Neural cell (in vitro differentiated cells): ENCODE measurements at regions not wholly inside any gene's neighbourhood (a gene's known extent, or its start where the extent isn't known, plus 50 kb on each side); places are given as distances from the start of the nearest gene placed in this dataset.

Experiments
- H2AFZ ChIP-seq: fragments of 200-600, 300-800 bp; sonication (generic), shearing (Covaris generic); 2 replicates; pipeline ENCODE4 v1.6.0; 2014; ENCODE audit warnings: low read depth, mild to moderate bottlenecking, antibody characterized with exemption, low read length, moderate library complexity
- H3F3A ChIP-seq: fragments of 200-600 bp; shearing (Covaris generic); 2 replicates; pipeline ENCODE4 v1.6.1; 2016; ENCODE audit warnings: mild to moderate bottlenecking, moderate library complexity, mixed read lengths, antibody characterized with exemption, low read length; ENCODE audit not compliant: insufficient read depth, poor library complexity, severe bottlenecking
- H3K27ac ChIP-seq: fragments of 200-600, 300-800 bp; sonication (generic), shearing (Covaris generic); 2 replicates; pipeline ENCODE4 v1.5.1; 2014; ENCODE audit warnings: mild to moderate bottlenecking, low read length, moderate library complexity
- H3K27me3 ChIP-seq: fragments of 300-800, 200-600 bp; sonication (generic), shearing (Covaris generic); 2 replicates; pipeline ENCODE4 v1.6.0; 2014; ENCODE audit warnings: mild to moderate bottlenecking, low read depth, low read length, moderate library complexity; ENCODE audit not compliant: insufficient read depth
- H3K36me3 ChIP-seq: fragments of 300-800, 200-600 bp; sonication (generic), shearing (Covaris generic); 2 replicates; pipeline ENCODE4 v1.5.1; 2014; ENCODE audit warnings: mild to moderate bottlenecking, antibody characterized with exemption, low read length, moderate library complexity; ENCODE audit not compliant: insufficient read depth
- H3K4me2 ChIP-seq: fragments of 300-800, 200-600 bp; sonication (generic), shearing (Covaris generic); 2 replicates; pipeline ENCODE4 v1.6.0; 2014; ENCODE audit warnings: mild to moderate bottlenecking, low read length
- H3K4me3 ChIP-seq: fragments of 300-800, 200-600 bp; sonication (generic), shearing (Covaris generic); 2 replicates; pipeline ENCODE4 v1.5.1; 2014; ENCODE audit warnings: mild to moderate bottlenecking, low read length, moderate library complexity
- H3K79me2 ChIP-seq: fragments of 200-600 bp; shearing (Covaris generic); replicated peaks from 2 replicates; pipeline ENCODE4 v1.6.0; 2014; ENCODE audit warnings: mild to moderate bottlenecking, low read length, moderate library complexity; ENCODE audit not compliant: insufficient read depth
- H3K9ac ChIP-seq: fragments of 300-800, 200-600 bp; sonication (generic), shearing (Covaris generic); 2 replicates; pipeline ENCODE4 v1.6.1; 2016; ENCODE audit warnings: mild to moderate bottlenecking, low read length, mixed read lengths
- H3K9me2 ChIP-seq: fragments of 200-600 bp; shearing (Covaris generic); 2 replicates; pipeline ENCODE4 v1.6.1; 2016; ENCODE audit warnings: mild to moderate bottlenecking, low read length, mixed read lengths; ENCODE audit not compliant: insufficient read depth
- H3K9me3 ChIP-seq: fragments of 200-600, 300-800 bp; sonication (generic), shearing (Covaris generic); 2 replicates; pipeline ENCODE4 v1.6.1; 2016; ENCODE audit warnings: mild to moderate bottlenecking, mixed run types, low read length, moderate library complexity, mixed read lengths
- H4K20me1 ChIP-seq: fragments of 200-600 bp; shearing (Covaris generic); 2 replicates; pipeline ENCODE4 v1.6.1; 2016; ENCODE audit warnings: mild to moderate bottlenecking, mixed run types; ENCODE audit not compliant: insufficient read depth
- EP300 ChIP-seq: fragments of 450-650 bp; conservative IDR thresholded peaks from 2 replicates; pipeline ENCODE4 v1.6.1; 2014; ENCODE audit warnings: antibody characterized with exemption, mild to moderate bottlenecking, moderate library complexity; ENCODE audit not compliant: poor library complexity, severe bottlenecking
- EZH2 ChIP-seq: fragments of 200-600, 300-800 bp; shearing (Covaris generic), sonication (generic); IDR thresholded peaks from 2 replicates; pipeline ENCODE4 v1.6.1; 2014; ENCODE audit warnings: antibody characterized with exemption, low read length, borderline replicate concordance, mild to moderate bottlenecking; ENCODE audit not compliant: insufficient read depth, poor library complexity, severe bottlenecking
- MXI1 ChIP-seq: fragments of 450-650 bp; conservative IDR thresholded peaks from 2 replicates; pipeline ENCODE4 v1.6.1; 2014; ENCODE audit warnings: antibody characterized with exemption, mild to moderate bottlenecking; ENCODE audit not compliant: poor library complexity, severe bottlenecking
- POLR2AphosphoS5 ChIP-seq: IDR thresholded peaks from 2 replicates; pipeline ENCODE4 v1.6.1; 2012
- RAD21 ChIP-seq: fragments of 450-650 bp; conservative IDR thresholded peaks from 2 replicates; pipeline ENCODE4 v1.6.1; 2014; ENCODE audit warnings: antibody characterized with exemption, mild to moderate bottlenecking, moderate library complexity
- REST ChIP-seq: IDR thresholded peaks from 2 replicates; pipeline ENCODE4 v1.6.1; 2012; ENCODE audit warnings: borderline replicate concordance
- SMC3 ChIP-seq: fragments of 450-650 bp; conservative IDR thresholded peaks from 2 replicates; pipeline ENCODE4 v1.6.1; 2014; ENCODE audit warnings: antibody characterized with exemption, mild to moderate bottlenecking, moderate library complexity; ENCODE audit not compliant: poor library complexity
- TAF1 ChIP-seq: IDR thresholded peaks from 2 replicates; pipeline ENCODE4 v1.6.1; 2012; ENCODE audit warnings: low read depth
- TF ChIP-seq, protein P1 (sequence below): fragments of 450-650 bp; IDR thresholded peaks from 2 replicates; pipeline ENCODE4 v1.5.1; 2014; ENCODE audit warnings: antibody characterized with exemption, mild to moderate bottlenecking, moderate library complexity; ENCODE audit not compliant: poor library complexity, severe bottlenecking

GRCh38 chr1:96519851-96520578 is 201.6 kb upstream of the PTBP2 start:
- Histone ChIP-seq H3K9me2 (no peaks in the 10 kb centered on the region), H3F3A (no peaks in the 10 kb centered on the region), H3K9ac (no peak overlapping the region), H3K27me3 (no peaks in the 10 kb centered on the region), H3K9me3 (no peaks in the 10 kb centered on the region), H4K20me1 (no peaks in the 10 kb centered on the region), H3K79me2 (no peaks in the 10 kb centered on the region), H2AFZ (no peak overlapping the region), H3K4me3 (no peak overlapping the region), H3K27ac (no peak overlapping the region), H3K36me3 (no peaks in the 10 kb centered on the region), H3K4me2 (no peak overlapping the region)
- TF ChIP-seq SMC3 (no peak), EP300 (no peak), RAD21 (no peak), REST (no peak), TAF1 (no peak), MXI1 (no peak), EZH2 (no peak), POLR2AphosphoS5 (no peak)
- TF ChIP-seq, protein P1, sequence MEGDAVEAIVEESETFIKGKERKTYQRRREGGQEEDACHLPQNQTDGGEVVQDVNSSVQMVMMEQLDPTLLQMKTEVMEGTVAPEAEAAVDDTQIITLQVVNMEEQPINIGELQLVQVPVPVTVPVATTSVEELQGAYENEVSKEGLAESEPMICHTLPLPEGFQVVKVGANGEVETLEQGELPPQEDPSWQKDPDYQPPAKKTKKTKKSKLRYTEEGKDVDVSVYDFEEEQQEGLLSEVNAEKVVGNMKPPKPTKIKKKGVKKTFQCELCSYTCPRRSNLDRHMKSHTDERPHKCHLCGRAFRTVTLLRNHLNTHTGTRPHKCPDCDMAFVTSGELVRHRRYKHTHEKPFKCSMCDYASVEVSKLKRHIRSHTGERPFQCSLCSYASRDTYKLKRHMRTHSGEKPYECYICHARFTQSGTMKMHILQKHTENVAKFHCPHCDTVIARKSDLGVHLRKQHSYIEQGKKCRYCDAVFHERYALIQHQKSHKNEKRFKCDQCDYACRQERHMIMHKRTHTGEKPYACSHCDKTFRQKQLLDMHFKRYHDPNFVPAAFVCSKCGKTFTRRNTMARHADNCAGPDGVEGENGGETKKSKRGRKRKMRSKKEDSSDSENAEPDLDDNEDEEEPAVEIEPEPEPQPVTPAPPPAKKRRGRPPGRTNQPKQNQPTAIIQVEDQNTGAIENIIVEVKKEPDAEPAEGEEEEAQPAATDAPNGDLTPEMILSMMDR: no peak

DNA sequence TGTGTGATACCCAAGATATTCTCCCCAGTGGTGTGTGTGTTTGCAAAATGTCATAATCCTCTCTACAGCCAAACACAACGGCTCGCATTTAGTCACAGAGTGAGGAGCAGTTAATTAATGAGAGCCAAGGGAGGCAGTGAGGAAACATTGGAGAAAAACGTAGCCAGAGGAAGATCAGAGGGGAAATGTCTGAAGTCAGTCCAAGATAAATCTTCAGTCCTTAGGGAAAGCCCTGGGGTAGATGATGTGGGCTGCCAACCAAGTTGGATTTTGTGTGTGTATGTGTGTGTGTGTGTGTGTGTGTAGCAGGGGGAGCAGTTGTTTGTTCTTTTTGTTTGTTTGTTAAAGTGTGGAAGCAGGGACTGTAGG is 201.0 kb upstream of the PTBP2 start:
- Histone ChIP-seq H3K4me2 (no peak overlapping the region), H3K36me3 (no peaks in the 10 kb centered on the region), H4K20me1 (no peaks in the 10 kb centered on the region), H3K27me3 (no peaks in the 10 kb centered on the region), H2AFZ (no peak overlapping the region), H3K9me2 (no peaks in the 10 kb centered on the region), H3K79me2 (no peaks in the 10 kb centered on the region), H3F3A (no peaks in the 10 kb centered on the region), H3K9me3 (no peaks in the 10 kb centered on the region), H3K27ac (no peak overlapping the region), H3K9ac (no peak overlapping the region), H3K4me3 (no peak overlapping the region)
- no peak for TF ChIP-seq REST
- TF ChIP-seq EP300: no peak
- no peak for TF ChIP-seq MXI1
- no peak for TF ChIP-seq POLR2AphosphoS5
- TF ChIP-seq, protein P1: no peak
- TF ChIP-seq TAF1: no peak
- TF ChIP-seq SMC3: no peak
- TF ChIP-seq RAD21: no peak
- TF ChIP-seq EZH2: no peak
